CD14-positive monocyte (primary cell): ENCODE measurements at regions not wholly inside any gene's neighbourhood (a gene's known extent, or its start where the extent isn't known, plus 50 kb on each side); places are given as distances from the start of the nearest gene placed in this dataset.

Experiments used
- DNase-seq, 3 donors: peaks; one replicate each; pipeline ENCODE4 v3.0.0-alpha.2; 2011 to 2022
- H2AFZ ChIP-seq: 2 replicates; pipeline ENCODE4 v1.6.0; 2012; ENCODE audit warnings: mild to moderate bottlenecking, low read depth, low read length, inconsistent platforms; ENCODE audit not compliant: insufficient read depth, poor library complexity, severe bottlenecking
- H3K27ac ChIP-seq, 2 donors: 1 replicate in 1 of 2; 2 replicates in 1 of 2; pipeline ENCODE4 v1.5.1; 2012 to 2013; ENCODE audit warnings: low read length in 2 of 2, control low read depth in 1 of 2, inconsistent platforms in 1 of 2, low read depth in 1 of 2, mild to moderate bottlenecking in 1 of 2
- H3K27me3 ChIP-seq, 2 donors: one replicate each; pipeline versions ENCODE4 v1.6.0 to v1.6.1; 2011 to 2013; ENCODE audit warnings: low read length in 2 of 2; ENCODE audit not compliant: control insufficient read depth in 2 of 2, insufficient read depth in 2 of 2
- H3K36me3 ChIP-seq, 2 donors: replicated peaks in 1 of 2; 1 replicate in 1 of 2; 2 replicates in 1 of 2; pipeline versions ENCODE4 v1.5.1 to v1.6.1; 2012 to 2013; ENCODE audit warnings: low read length in 2 of 2, control low read depth in 1 of 2, inconsistent platforms in 1 of 2, mild to moderate bottlenecking in 1 of 2; ENCODE audit not compliant: insufficient read depth in 2 of 2, control insufficient read depth in 1 of 2
- H3K4me1 ChIP-seq, 2 donors: 1 replicate in 1 of 2; 2 replicates in 1 of 2; pipeline versions ENCODE4 v1.5.1 to v1.6.1; 2012 to 2013; ENCODE audit warnings: low read length in 2 of 2, control low read depth in 1 of 2, inconsistent platforms in 1 of 2, mild to moderate bottlenecking in 1 of 2, moderate library complexity in 1 of 2; ENCODE audit not compliant: insufficient read depth in 2 of 2, control insufficient read depth in 1 of 2
- H3K4me2 ChIP-seq: replicated peaks from 2 replicates; pipeline ENCODE3; 2012; ENCODE audit warnings: low read length, moderate library complexity, mild to moderate bottlenecking; ENCODE audit not compliant: poor library complexity, severe bottlenecking; ENCODE audit errors: extremely low read depth
- H3K4me3 ChIP-seq, 3 experiments: fragments of 200-600 bp in 1 of 3; sonication (generic) in 1 of 3; replicated peaks in 1 of 3; 1 replicate in 2 of 3; 2 replicates in 1 of 3; pipeline ENCODE4 v1.5.1; 2011 to 2013; ENCODE audit warnings: low read length in 3 of 3, mild to moderate bottlenecking in 3 of 3, control low read depth in 2 of 3, low read depth in 2 of 3, inconsistent platforms in 1 of 3, moderate library complexity in 1 of 3
- H3K79me2 ChIP-seq: 2 replicates; pipeline ENCODE4 v1.6.0; 2012; ENCODE audit warnings: mild to moderate bottlenecking, control low read depth, inconsistent platforms, low read length, moderate library complexity; ENCODE audit not compliant: insufficient read depth
- H3K9ac ChIP-seq: 2 replicates; pipeline ENCODE4 v1.6.0; 2017; ENCODE audit warnings: low read length, mild to moderate bottlenecking; ENCODE audit not compliant: insufficient read depth, poor library complexity, severe bottlenecking
- H3K9me3 ChIP-seq, 2 donors: replicated peaks in 1 of 2; 1 replicate in 1 of 2; 2 replicates in 1 of 2; pipeline versions ENCODE4 v1.5.1 to v1.6.1; 2012 to 2013; ENCODE audit warnings: low read length in 2 of 2, control low read depth in 1 of 2; ENCODE audit not compliant: control insufficient read depth in 1 of 2, insufficient read depth in 1 of 2
- H4K20me1 ChIP-seq: 2 replicates; pipeline ENCODE4 v1.6.0; 2012; ENCODE audit warnings: mild to moderate bottlenecking, low read length, control low read depth, moderate library complexity; ENCODE audit not compliant: insufficient read depth
- H3K27ac Mint-ChIP-seq, 7 donors: one replicate each; pipeline ENCODE4 v1.8.0; 2020; ENCODE audit warnings: mild to moderate bottlenecking in 7 of 7, mixed read lengths in 7 of 7, moderate library complexity in 6 of 7, inconsistent platforms in 2 of 7
- H3K27me3 Mint-ChIP-seq, 3 donors: one replicate each; pipeline ENCODE4 v1.8.0; 2021 to 2022; ENCODE audit warnings: low read depth in 3 of 3, mild to moderate bottlenecking in 3 of 3, mixed read lengths in 3 of 3, moderate library complexity in 3 of 3, inconsistent platforms in 1 of 3
- H3K36me3 Mint-ChIP-seq, 2 donors: one replicate each; pipeline ENCODE4 v1.8.0; 2020; ENCODE audit warnings: mixed read lengths in 2 of 2, inconsistent platforms in 1 of 2, mild to moderate bottlenecking in 1 of 2
- H3K4me1 Mint-ChIP-seq: one replicate; pipeline ENCODE4 v1.8.0; 2020; ENCODE audit warnings: mild to moderate bottlenecking, mixed read lengths
- H3K4me3 Mint-ChIP-seq, 2 donors: one replicate each; pipeline ENCODE4 v1.8.0; 2020; ENCODE audit warnings: mild to moderate bottlenecking in 2 of 2, mixed read lengths in 2 of 2, moderate library complexity in 1 of 2
- H3K9me3 Mint-ChIP-seq, 7 donors: one replicate each; pipeline ENCODE4 v1.8.0; 2020 to 2022; ENCODE audit warnings: mixed read lengths in 7 of 7, mild to moderate bottlenecking in 6 of 7, moderate library complexity in 6 of 7, inconsistent platforms in 2 of 7
- CTCF ChIP-seq: fragments of 200-600 bp; IDR thresholded peaks from one replicate; pipeline ENCODE4 v1.8.0; 2022; ENCODE audit warnings: antibody characterized with exemption, mild to moderate bottlenecking
- WGBS: methylation state at CpG from one replicate; pipeline ENCODE4 v1.1.5; 2013; ENCODE audit warnings: missing lambda C conversion rate; ENCODE audit not compliant: insufficient coverage; 5-methylcytosine and 5-hydroxymethylcytosine counted together
- intact Hi-C, 2 donors: fragments of 100-400 bp; cut with micrococcal nuclease; formaldehyde crosslinking; loops; one replicate each; pipeline versions ENCODE4 v1.15.0 to v1.15.1; 2023

DNA sequence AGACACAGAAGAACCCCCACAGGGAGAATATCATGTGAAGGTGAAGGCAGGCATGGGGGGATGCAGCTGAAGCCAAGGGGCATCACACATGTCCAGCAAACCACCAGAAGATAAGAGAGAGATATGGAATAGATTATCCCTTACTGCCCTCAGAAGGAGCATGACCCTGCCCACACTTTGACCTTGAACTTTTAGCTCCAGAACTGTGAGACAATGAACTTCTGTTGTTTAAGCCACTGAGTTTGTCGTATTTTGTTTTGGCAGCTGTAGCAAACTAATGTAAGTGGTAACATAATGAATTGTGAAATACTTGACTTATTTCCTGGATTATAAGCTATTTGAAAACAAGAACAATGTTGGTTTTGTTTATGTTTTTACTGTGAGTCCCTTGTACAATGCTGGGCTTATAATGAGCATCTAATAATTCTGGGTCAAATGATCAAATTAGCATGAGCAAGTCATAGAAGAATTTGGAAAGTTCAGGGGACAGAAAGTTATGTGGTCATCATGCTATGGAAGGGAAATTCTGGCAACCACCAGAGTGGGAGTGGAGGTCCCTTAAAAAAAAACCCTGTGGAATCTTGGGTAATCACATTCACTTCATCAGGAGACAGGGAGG lies 541.0 kb upstream of the KLHL29 start:
- H3K36me3 Mint-ChIP-seq = no peaks in the 10 kb centered on the region
- H3K27me3 ChIP-seq = no peaks in the 10 kb centered on the region
- no peak overlapping the region for H3K4me2 ChIP-seq
- H3K79me2 ChIP-seq = no peaks in the 10 kb centered on the region
- no peak overlapping the region for H3K27ac ChIP-seq
- DNase-seq = no peak
- no peak for TF ChIP-seq CTCF
- H3K4me1 ChIP-seq = no peaks in the 10 kb centered on the region
- H3K27ac Mint-ChIP-seq = no peak overlapping the region
- H3K4me3 Mint-ChIP-seq = no peak overlapping the region
- H2AFZ ChIP-seq = no peak overlapping the region
- no peaks in the 10 kb centered on the region for H3K4me1 Mint-ChIP-seq
- H3K27me3 Mint-ChIP-seq = peaks cover 0 to 3% (median 1%) of the 10 kb centered on the region in 3 donors
- intact Hi-C loops = no loop called here
- H3K9me3 ChIP-seq = peaks cover 0 to 4% of the 10 kb centered on the region in 2 donors
- WGBS = 67% methylated on average over 1 of the region's 1 CpG
- no peaks in the 10 kb centered on the region for H3K36me3 ChIP-seq
- no peak overlapping the region for H3K9ac ChIP-seq
- H3K9me3 Mint-ChIP-seq = peaks cover 0 to 3% (median 0%) of the 10 kb centered on the region in 7 donors
- no peaks in the 10 kb centered on the region for H4K20me1 ChIP-seq
- no peak overlapping the region for H3K4me3 ChIP-seq

DNA sequence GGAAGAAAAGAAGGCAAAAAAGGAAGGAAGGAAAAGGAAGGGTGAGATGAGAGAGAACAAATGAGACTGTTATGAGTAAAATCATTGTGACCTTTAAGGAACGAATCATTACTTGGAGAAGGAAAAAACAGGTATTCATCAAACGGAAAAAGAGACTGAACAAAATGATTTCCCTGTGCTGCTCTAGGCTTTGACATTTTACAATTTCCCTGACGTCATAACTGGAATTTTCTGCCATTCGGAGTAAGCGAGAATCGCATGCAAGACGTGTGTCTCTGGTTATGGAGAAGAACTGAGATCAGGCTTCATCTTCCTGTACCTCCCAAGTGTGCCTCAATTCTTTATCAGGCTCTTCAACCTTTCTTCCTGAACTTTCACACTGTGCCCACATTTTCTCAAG lies 534.7 kb upstream of the KLHL29 start:
- Histone ChIP-seq H4K20me1 (no peaks in the 10 kb centered on the region), H3K27ac (no peak overlapping the region), H3K4me1 (no peaks in the 10 kb centered on the region), H3K4me3 (no peak overlapping the region), H3K36me3 (no peaks in the 10 kb centered on the region), H3K4me2 (no peak overlapping the region), H2AFZ (no peak overlapping the region), H3K9ac (no peak overlapping the region), H3K79me2 (no peaks in the 10 kb centered on the region), H3K27me3 (no peaks in the 10 kb centered on the region), H3K9me3 (peaks cover 3 to 7% of the 10 kb centered on the region in 2 donors)
- 89% methylated on average over 3 of the region's 7 CpGs for WGBS
- H3K4me1 Mint-ChIP-seq = no peaks in the 10 kb centered on the region
- intact Hi-C loops = no loop called here
- no peak overlapping the region for H3K27ac Mint-ChIP-seq
- H3K36me3 Mint-ChIP-seq = no peaks in the 10 kb centered on the region
- no peak for DNase-seq
- peaks cover 0 to 16% (median 2%) of the 10 kb centered on the region in 7 donors for H3K9me3 Mint-ChIP-seq
- no peak for TF ChIP-seq CTCF
- H3K4me3 Mint-ChIP-seq = no peak overlapping the region
- no peaks in the 10 kb centered on the region for H3K27me3 Mint-ChIP-seq
